Tongue (tissue), 1 donor: ENCODE measurements at regions not wholly inside any gene's neighbourhood (a gene's known extent, or its start where the extent isn't known, plus 50 kb on each side); places are given as distances from the start of the nearest gene placed in this dataset.
"Not testable (repeated sequence)": the region's sequence is repeated elsewhere in the genome, so short reads cannot be mapped to it uniquely, and the experiment has no call there.

Experiments used
- DNase-seq: peaks from one replicate; pipeline ENCODE4 v3.0.0-alpha.2; 2015

DNA sequence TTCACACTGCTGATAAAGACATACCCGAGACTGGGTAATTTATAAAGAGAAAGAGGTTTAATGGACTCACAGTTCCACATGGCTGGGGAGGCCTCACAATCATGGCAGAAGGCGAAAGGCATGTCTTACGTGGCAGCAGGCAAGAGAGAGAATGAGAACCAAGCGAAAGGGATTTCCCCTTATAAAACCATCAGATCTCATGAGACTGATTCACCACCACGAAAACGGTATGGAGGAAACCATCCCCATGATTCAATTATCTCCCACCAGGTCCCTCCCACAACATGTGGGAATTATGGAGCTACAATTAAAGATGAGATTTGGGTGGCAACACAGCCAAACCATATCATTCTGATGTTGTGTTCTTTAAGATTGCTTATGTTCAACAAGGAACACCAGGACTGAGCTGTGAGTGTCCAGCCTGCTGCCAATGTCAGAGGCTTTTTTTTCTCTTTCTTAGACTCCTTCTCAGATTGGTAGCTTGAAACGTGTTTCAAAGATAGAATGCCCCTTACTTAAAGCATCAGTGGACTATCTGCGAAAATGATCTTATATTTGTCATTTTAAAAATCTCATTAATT is 124.1 kb upstream of the TWIST2 start:
- not testable (repeated sequence) for DNase-seq

- peak; percentile 25 for DNase-seq
Observed at GRCh38 chr2:238724728-238725127, 123.2 kb upstream of the TWIST2 start.

GRCh38 chr2:238725298-238725697 is 122.6 kb upstream of the TWIST2 start:
- no peak for DNase-seq

DNA sequence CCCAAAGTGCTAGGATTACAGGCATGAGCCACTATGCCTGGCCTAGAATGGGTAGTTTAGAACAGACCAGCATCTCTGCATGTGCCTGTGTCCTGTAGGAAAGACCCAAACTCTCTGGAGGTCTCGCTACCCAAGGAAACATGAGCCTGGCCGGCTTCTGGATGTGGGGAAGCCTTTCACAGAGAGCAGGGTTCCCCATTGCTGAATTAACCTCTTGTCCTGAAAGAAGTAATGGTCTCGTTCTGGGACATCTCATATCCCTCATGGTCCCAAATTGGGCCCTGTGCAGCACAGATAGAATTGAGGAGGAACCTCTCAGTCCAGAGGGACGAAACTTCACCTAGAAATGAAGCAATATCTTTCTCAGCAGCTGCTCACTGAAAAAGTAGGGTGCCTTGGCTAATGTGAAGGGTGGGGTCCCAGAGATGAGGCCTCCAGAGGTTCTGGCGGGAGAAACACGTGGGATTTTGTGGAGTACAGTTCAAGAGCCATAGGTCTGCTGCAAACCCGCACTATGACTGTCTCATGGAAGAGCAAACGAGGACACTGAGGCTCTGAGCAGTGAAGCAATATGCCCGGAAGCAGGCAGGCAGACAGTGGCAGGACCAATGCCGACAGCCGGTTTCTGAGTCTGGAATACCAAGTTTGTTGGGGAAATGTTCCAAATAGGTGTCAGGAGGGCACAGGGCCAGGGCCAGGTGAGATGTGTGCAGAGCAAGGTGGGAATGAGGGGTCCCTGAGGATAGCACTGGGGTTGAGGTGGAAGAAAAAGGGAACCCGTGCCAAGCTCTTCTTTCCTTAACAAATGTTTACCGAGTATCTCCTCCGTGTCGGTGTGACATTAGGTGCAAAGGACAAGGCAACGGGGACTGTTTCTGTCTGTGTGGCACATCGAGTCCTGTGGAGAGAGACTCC is 121.0 kb upstream of the TWIST2 start:
- DNase-seq = no peak

DNA sequence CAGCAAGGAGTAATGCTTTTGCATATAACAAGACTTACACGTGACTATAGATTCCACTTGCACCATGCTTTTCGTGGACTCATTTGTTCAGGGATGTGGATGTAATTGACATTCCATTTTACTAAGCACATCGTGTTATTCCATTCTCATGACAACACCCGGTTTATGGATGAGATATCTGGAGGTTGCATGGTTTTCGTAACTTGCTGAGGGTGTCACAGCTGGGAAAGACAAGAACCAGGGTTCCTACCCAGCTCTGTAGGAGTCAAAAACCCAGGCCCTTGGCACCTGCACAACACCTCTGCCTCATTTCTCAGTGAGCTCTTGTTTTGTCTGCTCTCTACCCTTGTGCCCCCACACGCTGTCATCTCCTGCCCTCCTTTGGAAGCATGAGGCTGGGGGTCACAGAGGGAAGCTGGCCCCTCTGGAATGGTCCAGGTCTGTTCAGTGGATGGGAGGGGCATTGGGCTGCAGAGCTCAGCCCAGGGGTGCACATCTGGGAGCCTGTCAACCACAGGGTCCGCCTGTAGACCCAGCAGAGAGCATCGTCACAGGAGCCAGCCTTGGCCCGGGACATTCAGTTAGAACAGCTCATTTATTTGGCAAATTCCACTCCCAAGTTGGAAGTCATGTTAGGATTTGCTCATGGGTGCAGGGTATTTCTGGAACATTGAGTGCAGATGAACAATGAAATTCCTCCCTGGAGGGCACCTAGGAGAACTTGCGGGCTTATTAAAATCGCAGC is 120.1 kb upstream of the TWIST2 start:
- peak; percentile 43 for DNase-seq

DNA sequence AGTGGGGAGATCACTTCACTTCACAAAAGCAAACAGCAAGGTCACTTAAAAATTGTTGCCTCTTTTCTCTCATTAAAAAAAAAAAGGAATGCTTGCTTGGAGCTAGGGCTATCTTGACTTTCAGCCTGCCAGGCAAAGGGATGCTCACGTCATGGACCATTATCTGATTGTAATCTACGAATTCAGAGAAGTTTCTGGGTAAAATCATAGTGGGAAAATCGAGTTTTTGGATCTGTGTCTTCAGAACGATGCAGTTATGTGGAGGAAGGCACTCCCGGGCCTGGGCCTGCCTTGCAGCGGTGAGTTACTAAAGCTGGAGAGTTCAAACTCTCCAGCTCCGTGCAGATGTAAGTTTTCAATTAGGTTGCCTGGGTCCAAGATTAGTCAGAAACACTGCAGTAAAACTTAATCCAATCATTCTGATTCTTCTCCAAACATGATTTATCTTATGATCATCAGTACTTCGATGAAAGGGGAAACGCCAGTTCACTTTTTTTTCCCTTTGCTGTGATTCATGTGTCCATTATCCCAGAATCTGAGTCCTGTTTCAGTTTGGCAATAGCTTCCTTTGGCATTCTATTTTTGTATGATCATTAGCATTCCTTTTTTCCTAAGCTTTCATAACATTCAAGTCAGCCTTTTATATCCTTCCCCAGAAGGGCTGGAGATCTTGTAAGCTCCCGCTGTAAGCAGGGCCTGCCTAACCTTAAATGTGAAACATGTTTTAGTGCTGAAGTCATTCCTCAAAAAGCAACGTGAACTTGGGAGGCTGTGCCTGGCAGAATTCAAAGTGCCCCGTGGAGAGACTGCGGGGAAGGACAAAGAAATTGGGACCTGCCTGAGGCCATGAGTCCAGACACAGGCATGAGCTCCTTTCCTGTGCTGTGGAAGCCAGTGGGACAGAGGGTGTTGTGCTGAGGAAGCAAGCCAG is 119.3 kb upstream of the TWIST2 start:
- DNase-seq = peak; percentile 76

- no peak for DNase-seq
Observed at GRCh38 chr2:238729261-238729935, 118.5 kb upstream of the TWIST2 start.

DNA sequence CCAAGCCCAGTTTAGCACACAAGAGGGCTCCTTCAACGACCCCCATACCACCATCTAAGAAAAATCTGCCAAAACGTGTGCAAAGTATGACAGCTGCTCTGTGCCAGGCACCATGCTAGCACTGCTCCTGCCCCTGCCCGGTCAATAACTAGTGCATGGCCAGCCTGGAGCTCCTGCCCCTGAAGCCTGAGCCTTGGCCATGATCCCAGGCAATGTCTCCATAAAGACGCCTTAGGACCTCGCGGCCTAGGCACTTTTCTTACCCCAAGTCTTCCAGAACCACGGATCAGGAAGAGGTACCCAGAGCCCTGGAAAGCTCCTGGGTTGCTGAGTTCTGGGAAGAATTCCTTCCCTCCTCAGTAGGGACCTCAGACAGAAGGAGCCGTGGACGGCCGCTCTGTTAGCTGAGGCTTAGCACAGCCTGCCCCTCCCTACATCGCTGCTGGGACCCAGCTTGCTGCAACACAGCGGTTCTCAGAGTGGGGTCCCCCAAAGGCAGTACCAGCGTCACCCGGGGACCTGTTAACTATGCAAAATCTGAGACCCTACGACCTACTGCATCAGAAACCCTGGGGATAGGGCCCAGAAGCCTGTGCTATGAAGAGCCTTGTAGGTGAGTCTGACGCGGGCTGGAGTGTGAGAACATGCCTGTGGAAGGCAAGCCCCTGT is 117.8 kb upstream of the TWIST2 start:
- DNase-seq = no peak

GRCh38 chr2:238730881-238731280 is 117.0 kb upstream of the TWIST2 start:
- no peak for DNase-seq

DNA sequence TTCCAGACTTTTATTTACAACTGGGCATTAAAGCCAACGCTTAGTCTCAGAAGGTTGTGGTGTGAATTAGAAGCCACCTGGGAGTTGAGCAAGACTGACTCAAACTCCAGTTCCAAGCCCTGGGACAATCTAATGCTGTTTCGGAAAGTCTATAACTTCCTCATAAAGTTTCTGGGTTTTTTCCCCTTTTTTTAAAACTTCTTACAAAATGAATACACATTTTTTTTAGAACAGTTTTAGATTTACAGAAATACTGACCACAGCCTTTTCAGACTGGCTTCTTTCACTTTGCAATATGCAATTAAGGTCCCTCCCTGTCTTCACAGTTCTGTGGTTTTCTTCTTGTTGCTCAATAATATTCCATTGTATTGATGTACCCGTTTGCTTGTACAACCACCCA is 115.9 kb upstream of the TWIST2 start:
- no peak for DNase-seq

GRCh38 chr2:238738917-238739316 is 109.0 kb upstream of the TWIST2 start:
- no peak for DNase-seq

DNA sequence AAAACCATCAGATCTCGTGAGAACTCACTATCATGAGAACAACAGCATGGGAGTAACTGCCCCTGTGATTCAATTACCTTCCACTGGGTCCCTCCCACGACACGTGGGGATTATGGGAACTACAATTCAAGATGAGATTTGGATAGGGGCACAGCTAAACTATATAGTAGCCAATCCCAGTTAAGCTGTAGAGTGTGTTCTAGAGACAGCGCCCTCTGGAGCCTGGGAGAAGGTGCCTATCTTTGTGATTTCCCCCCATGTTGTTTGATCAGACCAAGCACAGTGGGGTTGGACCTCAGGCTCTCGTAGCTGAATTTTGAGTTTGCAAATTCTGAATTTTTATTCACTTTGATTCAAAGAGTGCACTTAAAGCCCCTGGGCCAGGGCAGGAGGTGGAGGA is 108.2 kb upstream of the TWIST2 start:
- no peak for DNase-seq

- no peak for DNase-seq
Observed at GRCh38 chr2:238741277-238741676, 106.6 kb upstream of the TWIST2 start.

- no peak for DNase-seq
Observed at GRCh38 chr2:238742066-238742465, 105.8 kb upstream of the TWIST2 start.

GRCh38 chr2:238742664-238743063 is 105.2 kb upstream of the TWIST2 start:
- no peak for DNase-seq

DNA sequence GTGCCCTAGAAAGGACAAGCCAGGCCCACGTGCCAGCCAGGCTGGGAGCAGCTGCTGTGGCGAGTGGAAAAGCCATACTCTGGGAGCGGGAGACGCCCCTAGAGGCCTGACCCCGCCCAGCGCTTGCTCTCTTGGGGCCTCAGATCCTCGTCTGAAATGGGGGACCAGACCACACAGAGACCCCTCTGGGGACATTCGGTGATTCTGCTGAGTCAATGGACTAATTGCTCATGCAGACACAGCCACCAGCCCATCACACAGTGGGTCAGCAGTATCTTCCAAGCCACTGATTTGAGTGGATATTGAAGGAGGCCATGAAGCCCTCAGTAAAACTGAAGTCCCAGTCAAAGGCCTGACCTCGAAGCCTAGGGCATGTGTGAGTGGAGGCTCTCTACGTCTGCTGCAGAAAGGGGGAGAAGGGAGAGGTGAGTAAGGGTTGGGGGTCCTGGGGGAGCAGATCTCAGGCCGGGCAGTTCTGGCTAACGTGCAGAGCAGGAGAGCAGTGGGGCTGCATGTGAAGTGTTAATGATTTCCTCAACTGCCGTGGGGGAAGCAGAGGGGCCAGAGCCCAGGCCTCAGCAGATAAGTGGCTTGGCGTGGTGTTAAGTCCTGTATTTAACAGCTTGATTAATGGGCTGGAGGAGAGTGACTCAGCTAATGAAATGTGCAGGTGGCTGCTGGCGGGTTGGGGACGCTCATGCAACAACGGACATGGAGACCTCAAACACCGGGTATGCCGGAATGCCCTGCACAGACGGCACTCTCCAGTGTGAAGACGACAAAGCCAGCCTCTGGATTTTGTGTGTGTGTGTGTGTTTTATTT is 104.4 kb upstream of the TWIST2 start:
- no peak for DNase-seq

- no peak for DNase-seq
Observed at GRCh38 chr2:238744951-238745350, 102.9 kb upstream of the TWIST2 start.

- DNase-seq = no peak
Observed at GRCh38 chr2:238745997-238746396, 101.9 kb upstream of the TWIST2 start.

- no peak for DNase-seq
Observed at GRCh38 chr2:238747114-238747513, 100.8 kb upstream of the TWIST2 start.

DNA sequence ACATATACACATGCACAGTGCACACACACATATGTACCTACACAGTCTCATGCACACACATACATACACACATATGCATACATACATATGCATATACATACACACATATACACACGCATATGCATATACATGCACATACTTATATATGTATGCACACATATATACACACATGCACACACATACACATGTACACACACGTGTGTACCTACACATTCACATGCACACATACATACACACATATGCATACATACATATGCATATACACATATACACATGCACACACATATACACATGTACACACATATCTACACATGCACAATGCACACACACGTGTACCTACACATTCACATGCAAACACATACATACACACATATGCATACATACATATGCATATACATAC is 100.3 kb upstream of the TWIST2 start:
- DNase-seq = no peak
